HepG2 (cell line): ENCODE measurements at regions not wholly inside any gene's neighbourhood (a gene's known extent, or its start where the extent isn't known, plus 50 kb on each side); places are given as distances from the start of the nearest gene placed in this dataset.

ENCODE experiments used
- FOXM1 ChIP-seq: sonication (generic); formaldehyde crosslinking; IDR thresholded peaks from 2 replicates; pipeline ENCODE4 v1.5.0; 2020; ENCODE audit warnings: missing genetic modification reagents
- GATAD2A ChIP-seq: IDR thresholded peaks from 2 replicates; pipeline ENCODE4 v1.6.1; 2016
- HNRNPK ChIP-seq: fragments of 200-400 bp; formaldehyde crosslinking; IDR thresholded peaks from 2 replicates; pipeline ENCODE4 v1.6.1; 2018; ENCODE audit warnings: low read length, low read depth, moderate library complexity, mild to moderate bottlenecking; ENCODE audit not compliant: poor library complexity, severe bottlenecking
- IKZF4 ChIP-seq: sonication (generic); formaldehyde crosslinking; IDR thresholded peaks from 2 replicates; pipeline ENCODE4 v1.5.1; 2020; ENCODE audit warnings: borderline replicate concordance, mild to moderate bottlenecking, low read depth, missing genetic modification reagents; ENCODE audit errors: not compliant biosample characterization
- PRDM15 ChIP-seq: sonication (generic); formaldehyde crosslinking; IDR thresholded peaks from 2 replicates; pipeline ENCODE4 v1.4.0; 2020; ENCODE audit warnings: missing genetic modification reagents
- RFX1 ChIP-seq: fragments of 450-650 bp; IDR thresholded peaks from 2 replicates; pipeline ENCODE4 v1.6.1; 2017
- SCMH1 ChIP-seq: sonication (generic); formaldehyde crosslinking; IDR thresholded peaks from 2 replicates; pipeline ENCODE4 v1.9.0; 2021; ENCODE audit warnings: missing genetic modification reagents, mild to moderate bottlenecking, borderline replicate concordance
- ZBTB40 ChIP-seq, 2 experiments: fragments of 450-650 bp in 1 of 2; sonication (generic) in 1 of 2; formaldehyde crosslinking in 1 of 2; IDR thresholded peaks; 2 replicates each; pipeline versions ENCODE4 v1.6.1 to v1.8.0; 2016 to 2022; ENCODE audit warnings: antibody characterized with exemption in 1 of 2, mild to moderate bottlenecking in 1 of 2, missing genetic modification reagents in 1 of 2
- ZSCAN29 ChIP-seq: sonication (generic); formaldehyde crosslinking; conservative IDR thresholded peaks from 2 replicates; pipeline ENCODE4 v1.4.0; 2020; ENCODE audit warnings: mild to moderate bottlenecking, missing genetic modification reagents

GRCh38 chr12:93989949-93990348, 158.4 kb upstream of the PLXNC1 start:
- TF ChIP-seq PRDM15 (CRISPR knock-in tag) (no peak), HNRNPK (no peak), ZSCAN29 (CRISPR knock-in tag) (no peak), SCMH1 (no peak), RFX1 (no peak), IKZF4 (CRISPR knock-in tag) (no peak), FOXM1 (CRISPR knock-in tag) (no peak), GATAD2A (CRISPR knock-in tag) (no peak), ZBTB40 (IDR thresholded peaks at IDR 0.05) (no peak), ZBTB40 (CRISPR knock-in tag; IDR thresholded peaks at IDR 0.05) (no peak)
